Osteocyte (in vitro differentiated cells): ENCODE measurements at regions not wholly inside any gene's neighbourhood (a gene's known extent, or its start where the extent isn't known, plus 50 kb on each side); places are given as distances from the start of the nearest gene placed in this dataset.

Source experiments
- DNase-seq: peaks from one replicate; pipeline ENCODE4 v3.0.0; 2021; ENCODE audit warnings: mixed read lengths; ENCODE audit not compliant: unreplicated experiment; ENCODE audit errors: extremely low spot score
- H3K27ac Mint-ChIP-seq: one replicate; pipeline ENCODE4 v1.8.0; 2021; ENCODE audit warnings: mild to moderate bottlenecking, mixed read lengths; ENCODE audit not compliant: unreplicated experiment
- H3K27me3 Mint-ChIP-seq: one replicate; pipeline ENCODE4 v1.8.0; 2021; ENCODE audit warnings: mixed read lengths; ENCODE audit not compliant: unreplicated experiment
- H3K36me3 Mint-ChIP-seq: one replicate; pipeline ENCODE4 v1.8.0; 2021; ENCODE audit warnings: mixed read lengths; ENCODE audit not compliant: unreplicated experiment
- H3K4me1 Mint-ChIP-seq: one replicate; pipeline ENCODE4 v1.8.0; 2021; ENCODE audit warnings: mixed read lengths; ENCODE audit not compliant: unreplicated experiment
- H3K4me3 Mint-ChIP-seq: one replicate; pipeline ENCODE4 v1.8.0; 2021; ENCODE audit warnings: mild to moderate bottlenecking, moderate library complexity, mixed read lengths; ENCODE audit not compliant: unreplicated experiment
- H3K9me3 Mint-ChIP-seq: one replicate; pipeline ENCODE4 v1.8.0; 2021; ENCODE audit warnings: mixed read lengths; ENCODE audit not compliant: unreplicated experiment
- CTCF ChIP-seq: fragments of 200-600 bp; sonication (generic); IDR thresholded peaks from 2 replicates; pipeline ENCODE4 v1.5.0; 2021; ENCODE audit warnings: antibody characterized with exemption, mild to moderate bottlenecking, moderate library complexity

- Mint-ChIP-seq H3K27me3 (peaks cover 30% of the 10 kb centered on the region), H3K4me1 (no peaks in the 10 kb centered on the region), H3K36me3 (no peaks in the 10 kb centered on the region), H3K9me3 (peaks cover 3% of the 10 kb centered on the region), H3K27ac (no peak overlapping the region), H3K4me3 (no peak overlapping the region)
- no peak for TF ChIP-seq CTCF
- no peak for DNase-seq
These were observed 79.5 kb upstream of the CHMP2B start for GRCh38 chr3:87147562-87147961.

GRCh38 chr3:87145553-87145952 is 81.6 kb upstream of the CHMP2B start:
- TF ChIP-seq CTCF: peak; percentile 38
- peaks cover 5% of the 10 kb centered on the region for H3K36me3 Mint-ChIP-seq
- peaks cover 18% of the 10 kb centered on the region for H3K27me3 Mint-ChIP-seq
- H3K9me3 Mint-ChIP-seq: peaks cover 11% of the 10 kb centered on the region
- DNase-seq: no peak
- no peaks in the 10 kb centered on the region for H3K4me1 Mint-ChIP-seq
- H3K27ac Mint-ChIP-seq: no peak overlapping the region
- H3K4me3 Mint-ChIP-seq: no peak overlapping the region

GRCh38 chr3:87136066-87136596 is 91.0 kb upstream of the CHMP2B start:
- Mint-ChIP-seq H3K27me3 (peaks cover 36% of the 10 kb centered on the region), H3K4me3 (no peak overlapping the region), H3K4me1 (no peaks in the 10 kb centered on the region), H3K27ac (no peak overlapping the region), H3K36me3 (no peaks in the 10 kb centered on the region), H3K9me3 (peaks cover 4% of the 10 kb centered on the region)
- no peak for DNase-seq
- TF ChIP-seq CTCF: no peak

GRCh38 chr3:87135412-87135811 is 91.7 kb upstream of the CHMP2B start:
- peaks cover 41% of the 10 kb centered on the region for H3K27me3 Mint-ChIP-seq
- H3K4me1 Mint-ChIP-seq: no peaks in the 10 kb centered on the region
- peaks cover under 1% of the 10 kb centered on the region for H3K9me3 Mint-ChIP-seq
- DNase-seq: no peak
- no peak overlapping the region for H3K27ac Mint-ChIP-seq
- TF ChIP-seq CTCF: no peak
- H3K36me3 Mint-ChIP-seq: no peaks in the 10 kb centered on the region
- no peak overlapping the region for H3K4me3 Mint-ChIP-seq

- TF ChIP-seq CTCF: no peak
- Mint-ChIP-seq H3K9me3 (no peaks in the 10 kb centered on the region), H3K4me1 (no peaks in the 10 kb centered on the region), H3K36me3 (no peaks in the 10 kb centered on the region), H3K4me3 (no peak overlapping the region), H3K27ac (no peak overlapping the region), H3K27me3 (peaks cover 37% of the 10 kb centered on the region)
- DNase-seq: no peak
These were observed 94.3 kb upstream of the CHMP2B start for GRCh38 chr3:87132801-87133200.
